ENCODE measurements at regions not wholly inside any gene's neighbourhood (a gene's known extent, or its start where the extent isn't known, plus 50 kb on each side); places are given as distances from the start of the nearest gene placed in this dataset.

GRCh38 chr3:147038481-147038880, 367.9 kb downstream of the ZIC4 start:
- no TSS peak for BruUV-seq (replicated peaks)
- no peak overlapping the region for H3K27ac ChIP-seq (ENCODE audit: low read depth, low read length, poor library complexity, severe bottlenecking)
- intact Hi-C loops (cut with micrococcal nuclease; ENCODE audit: unreplicated experiment), result no loop called here
- H3K4me2 ChIP-seq (ENCODE audit: low read length), result no peak overlapping the region
- CTCF ChIA-PET (ENCODE audit: unreplicated experiment), result no interaction called here
- H3K9me3 ChIP-seq (ENCODE audit: low read length), result no peaks in the 10 kb centered on the region
- H3K9me2 ChIP-seq (ENCODE audit: insufficient read depth, low read length), result no peaks in the 10 kb centered on the region
- H3K4me1 ChIP-seq (ENCODE audit: insufficient read depth, low read length, poor library complexity, severe bottlenecking), result no peaks in the 10 kb centered on the region
- DNase-seq (ENCODE audit: low spot score), result no peak
- H3K79me2 ChIP-seq (ENCODE audit: insufficient read depth, low read depth, low read length), result no peaks in the 10 kb centered on the region
- POLR2A ChIA-PET, result no interaction called here
- no peak overlapping the region for H2AFZ ChIP-seq (ENCODE audit: low read length)
- no peaks in the 10 kb centered on the region for H4K20me1 ChIP-seq (ENCODE audit: insufficient read depth, low read length)
- no peaks in the 10 kb centered on the region for H3K36me3 ChIP-seq (ENCODE audit: insufficient read depth, low read length)
- no peak for TF ChIP-seq EZH2phosphoT487 (IDR thresholded peaks at IDR 0.05; ENCODE audit: borderline replicate concordance, low read depth, low read length)
- no peak for TF ChIP-seq CTCF (conservative IDR thresholded peaks at IDR 0.05; ENCODE audit: low read length)
- no peak overlapping the region for H3K4me3 ChIP-seq (ENCODE audit: low read depth, low read length, poor library complexity, severe bottlenecking)

- Histone ChIP-seq H3K27ac (ENCODE audit: low read depth, low read length, poor library complexity, severe bottlenecking) (no peak overlapping the region), H3K36me3 (ENCODE audit: insufficient read depth, low read length) (no peaks in the 10 kb centered on the region), H2AFZ (ENCODE audit: low read length) (no peak overlapping the region), H3K9me2 (ENCODE audit: insufficient read depth, low read length) (no peaks in the 10 kb centered on the region), H4K20me1 (ENCODE audit: insufficient read depth, low read length) (no peaks in the 10 kb centered on the region), H3K79me2 (ENCODE audit: insufficient read depth, low read depth, low read length) (no peaks in the 10 kb centered on the region), H3K4me1 (ENCODE audit: insufficient read depth, low read length, poor library complexity, severe bottlenecking) (no peaks in the 10 kb centered on the region), H3K4me3 (ENCODE audit: low read depth, low read length, poor library complexity, severe bottlenecking) (no peak overlapping the region), H3K4me2 (ENCODE audit: low read length) (no peak overlapping the region), H3K9me3 (ENCODE audit: low read length) (no peaks in the 10 kb centered on the region)
- ChIA-PET POLR2A (no interaction called here), CTCF (ENCODE audit: unreplicated experiment) (no interaction called here)
- no TSS peak for BruUV-seq (replicated peaks)
- no peak for TF ChIP-seq EZH2phosphoT487 (IDR thresholded peaks at IDR 0.05; ENCODE audit: borderline replicate concordance, low read depth, low read length)
- no peak for TF ChIP-seq CTCF (conservative IDR thresholded peaks at IDR 0.05; ENCODE audit: low read length)
- intact Hi-C loops (cut with micrococcal nuclease; ENCODE audit: unreplicated experiment), result no loop called here
- no peak for DNase-seq (ENCODE audit: low spot score)
Observed at GRCh38 chr3:147034359-147034758, 372.0 kb downstream of the ZIC4 start.

GRCh38 chr3:147030274-147030673, 376.1 kb downstream of the ZIC4 start:
- no peak overlapping the region for H3K4me3 ChIP-seq (ENCODE audit: low read depth, low read length, poor library complexity, severe bottlenecking)
- H2AFZ ChIP-seq (ENCODE audit: low read length), result no peak overlapping the region
- DNase-seq (ENCODE audit: low spot score), result no peak
- intact Hi-C loops (cut with micrococcal nuclease; ENCODE audit: unreplicated experiment), result no loop called here
- BruUV-seq (replicated peaks), result no TSS peak
- H4K20me1 ChIP-seq (ENCODE audit: insufficient read depth, low read length), result no peaks in the 10 kb centered on the region
- no peaks in the 10 kb centered on the region for H3K9me2 ChIP-seq (ENCODE audit: insufficient read depth, low read length)
- no peak overlapping the region for H3K4me2 ChIP-seq (ENCODE audit: low read length)
- H3K4me1 ChIP-seq (ENCODE audit: insufficient read depth, low read length, poor library complexity, severe bottlenecking), result no peaks in the 10 kb centered on the region
- TF ChIP-seq EZH2phosphoT487 (IDR thresholded peaks at IDR 0.05; ENCODE audit: borderline replicate concordance, low read depth, low read length), result no peak
- TF ChIP-seq CTCF (conservative IDR thresholded peaks at IDR 0.05; ENCODE audit: low read length), result no peak
- CTCF ChIA-PET (ENCODE audit: unreplicated experiment), result no interaction called here
- no peaks in the 10 kb centered on the region for H3K79me2 ChIP-seq (ENCODE audit: insufficient read depth, low read depth, low read length)
- H3K27ac ChIP-seq (ENCODE audit: low read depth, low read length, poor library complexity, severe bottlenecking), result no peak overlapping the region
- no peaks in the 10 kb centered on the region for H3K9me3 ChIP-seq (ENCODE audit: low read length)
- H3K36me3 ChIP-seq (ENCODE audit: insufficient read depth, low read length), result no peaks in the 10 kb centered on the region
- POLR2A ChIA-PET, result interaction anchor here (0.7 kb wide), 1 partner anchor 31 kb away, joined by 4 read pairs; no protein-coding TSS in a partner anchor

Data from OCI-LY7 (cell line).